ENCODE measurements at regions not wholly inside any gene's neighbourhood (a gene's known extent, or its start where the extent isn't known, plus 50 kb on each side); places are given as distances from the start of the nearest gene placed in this dataset.

- no peak overlapping the region for H3K18ac ChIP-seq (ENCODE audit: insufficient read length, low read depth, low read length)
- H2BK15ac ChIP-seq (ENCODE audit: low read depth, low read length): no peak overlapping the region
- no peak overlapping the region for H4K91ac ChIP-seq (ENCODE audit: insufficient read length, low read depth, low read length)
- H4K5ac ChIP-seq (ENCODE audit: insufficient read length, low read depth, low read length): no peak overlapping the region
- no peak overlapping the region for H3K4me2 ChIP-seq (ENCODE audit: insufficient read depth, insufficient read length, low read length)
- H3K79me2 ChIP-seq (ENCODE audit: insufficient read depth, low read length): no peaks in the 10 kb centered on the region
- H4K8ac ChIP-seq (replicated peaks; ENCODE audit: insufficient read length, low read depth, low read length): no peak overlapping the region
- no peak overlapping the region for H3K56ac ChIP-seq (ENCODE audit: insufficient read length, low read depth, low read length)
- no peak overlapping the region for H3K9ac ChIP-seq (ENCODE audit: extremely low read depth, insufficient read length, low read length)
- H3K27me3 ChIP-seq (ENCODE audit: insufficient read depth, low read length): no peaks in the 10 kb centered on the region
- peaks cover 15 to 21% of the 10 kb centered on the region in 2 experiments for H3K4me1 Mint-ChIP-seq
- no peak overlapping the region for H2AK5ac ChIP-seq (ENCODE audit: insufficient read length, low read length)
- no peak overlapping the region for H3K23ac ChIP-seq (ENCODE audit: insufficient read length, low read depth, low read length)
- no peak overlapping the region for H3T11ph ChIP-seq (ENCODE audit: low read length)
- H3K27me3 Mint-ChIP-seq (ENCODE audit: low read depth): no peaks in the 10 kb centered on the region
- no peak overlapping the region for H3K27ac Mint-ChIP-seq
- H3K36me3 Mint-ChIP-seq (ENCODE audit: insufficient read depth in 1 of 3, low read depth in 3 of 3): no peaks in the 10 kb centered on the region
- no peaks in the 10 kb centered on the region for H3K9me3 ChIP-seq (ENCODE audit: control insufficient read depth, low read depth, low read length)
- no peak overlapping the region for H2BK120ac ChIP-seq (ENCODE audit: low read depth, low read length, poor library complexity, severe bottlenecking)
- H3K4me3 Mint-ChIP-seq: no peak overlapping the region
- DNase-seq: no peak
- no peak overlapping the region for H2BK5ac ChIP-seq (ENCODE audit: insufficient read length, low read length)
- TF ChIP-seq CTCF (conservative IDR thresholded peaks at IDR 0.05): no peak
- no peak overlapping the region for H2AFZ ChIP-seq (ENCODE audit: low read length)
- no peaks in the 10 kb centered on the region for H3K79me1 ChIP-seq (ENCODE audit: insufficient read depth, low read depth, low read length, poor library complexity, severe bottlenecking)
- peaks cover 2% of the 10 kb centered on the region; the same call in 1 of the 2 replicates for H3K4me1 ChIP-seq (ENCODE audit: insufficient read depth, low read length)
- no peak overlapping the region for H3K27ac ChIP-seq (ENCODE audit: insufficient read length, low read depth, low read length)
- no CpG with 5 or more reads among the region's 3 CpGs for WGBS (ENCODE audit: extremely low coverage, insufficient read length, low lambda C conversion rate)
- no peaks in the 10 kb centered on the region for H3K23me2 ChIP-seq (ENCODE audit: insufficient read length, low read depth, low read length, poor library complexity, severe bottlenecking)
- H2BK20ac ChIP-seq (ENCODE audit: low read depth, low read length, poor library complexity, severe bottlenecking): no peak overlapping the region
- no peaks in the 10 kb centered on the region for H4K20me1 ChIP-seq (ENCODE audit: control insufficient read depth, insufficient read depth, insufficient read length)
- H3K4ac ChIP-seq (ENCODE audit: low read depth, low read length): no peak overlapping the region
- no peak overlapping the region for H2BK12ac ChIP-seq (ENCODE audit: insufficient read length, low read depth, low read length)
- peaks cover 2 to 3% of the 10 kb centered on the region in 2 experiments; a peak in 3 of 5 replicates for H3K9me3 Mint-ChIP-seq
- H3K14ac ChIP-seq (ENCODE audit: insufficient read depth, low read length): no peak overlapping the region
Observed at GRCh38 chr18:56444201-56444600, 194.2 kb downstream of the TXNL1 start.
